ENCODE measurements at regions not wholly inside any gene's neighbourhood (a gene's known extent, or its start where the extent isn't known, plus 50 kb on each side); places are given as distances from the start of the nearest gene placed in this dataset.

GRCh38 chr18:44541781-44542180, 138.9 kb upstream of the SETBP1 start:
- CTCF ChIA-PET: interaction anchor here (0.5 to 1.8 kb wide), 2 partner anchors 54 to 843 kb away, joined by 5 read pairs; no protein-coding TSS in a partner anchor
- Mint-ChIP-seq H3K27ac (ENCODE audit: unreplicated experiment) (no peak overlapping the region), H3K36me3 (ENCODE audit: insufficient read depth, unreplicated experiment) (no peaks in the 10 kb centered on the region), H3K9me3 (ENCODE audit: low read depth, unreplicated experiment) (no peaks in the 10 kb centered on the region), H3K27me3 (ENCODE audit: unreplicated experiment) (no peaks in the 10 kb centered on the region), H3K4me3 (ENCODE audit: low read depth, unreplicated experiment) (no peak overlapping the region), H3K4me1 (ENCODE audit: low read depth, unreplicated experiment) (peaks cover 16% of the 10 kb centered on the region)
- intact Hi-C loops (cut with micrococcal nuclease; ENCODE audit: unreplicated experiment): loop anchor here (10.0 kb wide), 1 partner anchor 63 kb away; no protein-coding TSS in a partner anchor
- BruUV-seq (replicated peaks): no TSS peak
- TF ChIP-seq CTCF (IDR thresholded peaks at IDR 0.05; ENCODE audit: unreplicated experiment): no peak
- DNase-seq: no peak

GRCh38 chr18:44543387-44543786, 137.3 kb upstream of the SETBP1 start:
- CTCF ChIA-PET: interaction anchor here (1.8 kb wide), 1 partner anchor 52 kb away, joined by 5 read pairs; no protein-coding TSS in a partner anchor
- Mint-ChIP-seq H3K36me3 (ENCODE audit: insufficient read depth, unreplicated experiment) (no peaks in the 10 kb centered on the region), H3K4me1 (ENCODE audit: low read depth, unreplicated experiment) (peaks cover 14% of the 10 kb centered on the region), H3K4me3 (ENCODE audit: low read depth, unreplicated experiment) (no peak overlapping the region), H3K27ac (ENCODE audit: unreplicated experiment) (no peak overlapping the region), H3K27me3 (ENCODE audit: unreplicated experiment) (no peaks in the 10 kb centered on the region), H3K9me3 (ENCODE audit: low read depth, unreplicated experiment) (no peaks in the 10 kb centered on the region)
- DNase-seq: no peak
- no TSS peak for BruUV-seq (replicated peaks)
- intact Hi-C loops (cut with micrococcal nuclease; ENCODE audit: unreplicated experiment): loop anchor here (10.0 kb wide), 1 partner anchor 61 kb away; no protein-coding TSS in a partner anchor
- no peak for TF ChIP-seq CTCF (IDR thresholded peaks at IDR 0.05; ENCODE audit: unreplicated experiment)

- H3K27ac Mint-ChIP-seq (ENCODE audit: unreplicated experiment): no peak overlapping the region
- TF ChIP-seq CTCF (IDR thresholded peaks at IDR 0.05; ENCODE audit: unreplicated experiment): no peak
- intact Hi-C loops (cut with micrococcal nuclease; ENCODE audit: unreplicated experiment): loop anchor here (10.0 kb wide), 1 partner anchor 59 kb away; no protein-coding TSS in a partner anchor
- no peak overlapping the region for H3K4me3 Mint-ChIP-seq (ENCODE audit: low read depth, unreplicated experiment)
- no peak for DNase-seq
- CTCF ChIA-PET: no interaction called here
- H3K36me3 Mint-ChIP-seq (ENCODE audit: insufficient read depth, unreplicated experiment): no peaks in the 10 kb centered on the region
- BruUV-seq (replicated peaks): no TSS peak
- H3K27me3 Mint-ChIP-seq (ENCODE audit: unreplicated experiment): no peaks in the 10 kb centered on the region
- H3K4me1 Mint-ChIP-seq (ENCODE audit: low read depth, unreplicated experiment): peaks cover 19% of the 10 kb centered on the region
- no peaks in the 10 kb centered on the region for H3K9me3 Mint-ChIP-seq (ENCODE audit: low read depth, unreplicated experiment)
Measured at GRCh38 chr18:44545359-44545985, 135.2 kb upstream of the SETBP1 start.

GRCh38 chr18:44546954-44547353, 133.7 kb upstream of the SETBP1 start:
- Mint-ChIP-seq H3K4me3 (ENCODE audit: low read depth, unreplicated experiment) (no peak overlapping the region), H3K27me3 (ENCODE audit: unreplicated experiment) (no peaks in the 10 kb centered on the region), H3K4me1 (ENCODE audit: low read depth, unreplicated experiment) (peaks cover 12% of the 10 kb centered on the region), H3K9me3 (ENCODE audit: low read depth, unreplicated experiment) (no peaks in the 10 kb centered on the region), H3K36me3 (ENCODE audit: insufficient read depth, unreplicated experiment) (no peaks in the 10 kb centered on the region), H3K27ac (ENCODE audit: unreplicated experiment) (no peak overlapping the region)
- CTCF ChIA-PET: no interaction called here
- no TSS peak for BruUV-seq (replicated peaks)
- no peak for DNase-seq
- no peak for TF ChIP-seq CTCF (IDR thresholded peaks at IDR 0.05; ENCODE audit: unreplicated experiment)
- intact Hi-C loops (cut with micrococcal nuclease; ENCODE audit: unreplicated experiment): loop anchor here (10.0 kb wide), 1 partner anchor 58 kb away; no protein-coding TSS in a partner anchor
